Suprapubic skin (tissue), 4 donors: ENCODE measurements at regions not wholly inside any gene's neighbourhood (a gene's known extent, or its start where the extent isn't known, plus 50 kb on each side); places are given as distances from the start of the nearest gene placed in this dataset.

Source experiments
- CTCF ChIP-seq, 2 donors: fragments of 200-600 bp in 1 of 2; fragments of 450-650 bp in 1 of 2; sonication (generic) in 1 of 2; IDR thresholded peaks; one replicate each; pipeline ENCODE4 v1.5.1; 2016 to 2019; ENCODE audit warnings: antibody characterized with exemption in 2 of 2, mild to moderate bottlenecking in 1 of 2, moderate library complexity in 1 of 2
- EP300 ChIP-seq: sonication (generic); formaldehyde crosslinking; IDR thresholded peaks from one replicate; pipeline ENCODE4 v1.6.1; 2017; ENCODE audit warnings: antibody characterized with exemption
- POLR2A ChIP-seq, 2 donors: fragments of 450-650 bp; IDR thresholded peaks; one replicate each; pipeline ENCODE4 v1.6.1; 2017; ENCODE audit warnings: antibody characterized with exemption in 2 of 2, mild to moderate bottlenecking in 2 of 2, moderate library complexity in 2 of 2
- POLR2AphosphoS5 ChIP-seq, 3 donors: sonication (generic); formaldehyde crosslinking; IDR thresholded peaks; one replicate each; pipeline ENCODE4 v1.6.1; 2017; ENCODE audit warnings: antibody characterized with exemption in 3 of 3

GRCh38 chr6:169970306-169970988 lies 219.0 kb downstream of the ERMARD start:
- TF ChIP-seq EP300, result no peak
- no peak for TF ChIP-seq POLR2A (IDR thresholded peaks at IDR 0.05)
- no peak for TF ChIP-seq CTCF (IDR thresholded peaks at IDR 0.05)
- TF ChIP-seq POLR2AphosphoS5 (IDR thresholded peaks at IDR 0.05), result no peak
